HepG2 (cell line): ENCODE measurements at regions not wholly inside any gene's neighbourhood (a gene's known extent, or its start where the extent isn't known, plus 50 kb on each side); places are given as distances from the start of the nearest gene placed in this dataset.

ENCODE experiments used
- ATAC-seq: fragments of 200-7000 bp; cut with Tn5 transposase; 3 replicates; pipeline ENCODE4 v1.9.1; 2020; ENCODE audit warnings: mild to moderate bottlenecking, moderate library complexity
- BruUV-seq: library from RNA; stranded (reverse); fragments of 400-500 nt; replicated peaks from 2 replicates; lab custom pipeline; 2021; lab: Mats Ljungman, UMichigan
- CTCF ChIA-PET: fragments of 300-600 bp; formaldehyde crosslinking; extraction: SDS; loops from one replicate; lab custom pipeline; 2021; ENCODE audit warnings: low total read pairs, inconsistent platforms, low intra/inter-chr PET ratio; lab: Yijun Ruan, JAX
- POLR2A ChIA-PET: fragments of 350-600 bp; sonication (Branson Sonifier 250); formaldehyde crosslinking; loops from one replicate; lab custom pipeline; 2020; ENCODE audit warnings: antibody characterized with exemption, inconsistent platforms; lab: Yijun Ruan, JAX
- DNase-seq: peaks from one replicate; pipeline ENCODE4 v3.0.0-alpha.2; 2015; ENCODE audit warnings: low spot score
- FAIRE-seq: peaks from 3 replicates; lab custom pipeline; 2011; peaks lifted over from hg19 to GRCh38; lab: Jason Lieb, UNC
- H2AFZ ChIP-seq: one replicate; pipeline ENCODE4 v1.6.1; 2011; ENCODE audit warnings: low read length, inconsistent platforms
- H3K27ac ChIP-seq: fragments of 300-600 bp; 3 replicates; pipeline ENCODE4 v1.8.0; 2011; ENCODE audit warnings: mixed run types, mild to moderate bottlenecking, mixed read lengths, low read length, inconsistent platforms; ENCODE audit not compliant: insufficient read depth; ENCODE audit errors: extremely low read length
- H3K27me3 ChIP-seq, 2 experiments: fragments of 200-600 bp in 1 of 2; 2 replicates in 1 of 2; 3 replicates in 1 of 2; pipeline versions ENCODE4 v1.6.0 to v1.8.0; 2011; ENCODE audit warnings: low read length in 2 of 2, mild to moderate bottlenecking in 2 of 2, moderate library complexity in 2 of 2, inconsistent platforms in 1 of 2; ENCODE audit not compliant: insufficient read depth in 2 of 2, control insufficient read depth in 1 of 2
- H3K36me3 ChIP-seq, 2 experiments: fragments of 200-600 bp in 1 of 2; replicated peaks in 1 of 2; 2 replicates in 1 of 2; 3 replicates in 1 of 2; pipeline versions ENCODE4 v1.5.1 to v1.8.0; 2011; ENCODE audit warnings: low read length in 2 of 2, inconsistent platforms in 1 of 2; ENCODE audit not compliant: insufficient read depth in 2 of 2, control insufficient read depth in 1 of 2
- H3K4me1 ChIP-seq: 2 replicates; pipeline ENCODE4 v1.5.1; 2012; ENCODE audit warnings: low read length, inconsistent platforms; ENCODE audit not compliant: insufficient read depth
- H3K4me2 ChIP-seq: 2 replicates; pipeline ENCODE4 v1.6.0; 2011; ENCODE audit warnings: low read depth, low read length, inconsistent platforms
- H3K4me3 ChIP-seq, 3 experiments: fragments of 200-600 bp in 1 of 3; sonication (generic), shearing (Covaris generic) in 1 of 3; replicated peaks in 1 of 3; 2 replicates each; pipeline ENCODE4 v1.5.1; 2011 to 2016; ENCODE audit warnings: low read length in 3 of 3, inconsistent platforms in 2 of 3, low read depth in 2 of 3, mild to moderate bottlenecking in 2 of 3, control low read depth in 1 of 3, mixed read lengths in 1 of 3; ENCODE audit not compliant: insufficient read depth in 1 of 3
- H3K79me2 ChIP-seq: one replicate; pipeline ENCODE4 v1.6.1; 2011; ENCODE audit warnings: low read length, inconsistent platforms; ENCODE audit not compliant: insufficient read depth
- H3K9ac ChIP-seq: 2 replicates; pipeline ENCODE4 v1.6.0; 2011; ENCODE audit warnings: mild to moderate bottlenecking, low read depth, low read length, inconsistent platforms; ENCODE audit not compliant: insufficient read depth
- H3K9me3 ChIP-seq: 2 replicates; pipeline ENCODE4 v1.5.1; 2012; ENCODE audit warnings: mild to moderate bottlenecking, low read length
- H4K20me1 ChIP-seq: 2 replicates; pipeline ENCODE4 v1.6.0; 2011; ENCODE audit warnings: inconsistent platforms, mild to moderate bottlenecking, low read length, moderate library complexity; ENCODE audit not compliant: insufficient read depth
- ESRRA ChIP-seq: sonication (generic); formaldehyde crosslinking; IDR thresholded peaks from 2 replicates; pipeline ENCODE4 v1.5.1; 2020; ENCODE audit warnings: mild to moderate bottlenecking, low read depth, missing genetic modification reagents
- POLR2AphosphoS5 ChIP-seq: IDR thresholded peaks from 2 replicates; pipeline ENCODE4 v1.6.1; 2012; ENCODE audit warnings: low read depth, low read length
- ZNF333 ChIP-seq: sonication (generic); formaldehyde crosslinking; IDR thresholded peaks from 2 replicates; pipeline ENCODE4 v1.4.0; 2020; ENCODE audit warnings: mild to moderate bottlenecking, missing genetic modification reagents, borderline replicate concordance
- ZNF343 ChIP-seq: sonication (generic); formaldehyde crosslinking; IDR thresholded peaks from 2 replicates; pipeline ENCODE4 v1.4.0; 2020; ENCODE audit warnings: mild to moderate bottlenecking, missing genetic modification reagents
- WGBS: methylation state at CpG from one replicate; pipeline ENCODE4 v1.1.6; 2017; ENCODE audit warnings: low lambda C conversion rate; 5-methylcytosine and 5-hydroxymethylcytosine counted together
- in situ Hi-C: cut with HindIII; loops from 2 replicates; pipeline ENCODE4 v1.10.0; 2017; ENCODE audit warnings: low pct_unique_long_range_greater_than_20kb; ENCODE audit not compliant: extremely low pct_ligation_motif_present
- intact Hi-C: fragments of 100-400 bp; cut with micrococcal nuclease; formaldehyde crosslinking; loops from one replicate; pipeline ENCODE4 v1.10.0; 2022; ENCODE audit not compliant: unreplicated experiment
- TF ChIP-seq, protein P1 (sequence below): sonication (generic); formaldehyde crosslinking; IDR thresholded peaks from 2 replicates; pipeline ENCODE4 v1.4.0; 2020; ENCODE audit warnings: missing genetic modification reagents, borderline replicate concordance
- TF ChIP-seq, protein P2 (sequence below): sonication (generic); formaldehyde crosslinking; IDR thresholded peaks from 2 replicates; pipeline ENCODE4 v1.4.0; 2020; ENCODE audit warnings: missing genetic modification reagents, low read depth, mild to moderate bottlenecking, borderline replicate concordance

- Histone ChIP-seq H3K36me3 (no peaks in the 10 kb centered on the region), H3K27ac (no peak overlapping the region), H3K4me1 (no peaks in the 10 kb centered on the region), H3K79me2 (no peaks in the 10 kb centered on the region)
- intact Hi-C loops = no loop called here
- POLR2A ChIA-PET = no interaction called here
- FAIRE-seq = no peak
- no peak for TF ChIP-seq ZNF343
- no peak for TF ChIP-seq ZNF333
- no peak for TF ChIP-seq ESRRA (CRISPR knock-in tag)
- TF ChIP-seq, protein P1, sequence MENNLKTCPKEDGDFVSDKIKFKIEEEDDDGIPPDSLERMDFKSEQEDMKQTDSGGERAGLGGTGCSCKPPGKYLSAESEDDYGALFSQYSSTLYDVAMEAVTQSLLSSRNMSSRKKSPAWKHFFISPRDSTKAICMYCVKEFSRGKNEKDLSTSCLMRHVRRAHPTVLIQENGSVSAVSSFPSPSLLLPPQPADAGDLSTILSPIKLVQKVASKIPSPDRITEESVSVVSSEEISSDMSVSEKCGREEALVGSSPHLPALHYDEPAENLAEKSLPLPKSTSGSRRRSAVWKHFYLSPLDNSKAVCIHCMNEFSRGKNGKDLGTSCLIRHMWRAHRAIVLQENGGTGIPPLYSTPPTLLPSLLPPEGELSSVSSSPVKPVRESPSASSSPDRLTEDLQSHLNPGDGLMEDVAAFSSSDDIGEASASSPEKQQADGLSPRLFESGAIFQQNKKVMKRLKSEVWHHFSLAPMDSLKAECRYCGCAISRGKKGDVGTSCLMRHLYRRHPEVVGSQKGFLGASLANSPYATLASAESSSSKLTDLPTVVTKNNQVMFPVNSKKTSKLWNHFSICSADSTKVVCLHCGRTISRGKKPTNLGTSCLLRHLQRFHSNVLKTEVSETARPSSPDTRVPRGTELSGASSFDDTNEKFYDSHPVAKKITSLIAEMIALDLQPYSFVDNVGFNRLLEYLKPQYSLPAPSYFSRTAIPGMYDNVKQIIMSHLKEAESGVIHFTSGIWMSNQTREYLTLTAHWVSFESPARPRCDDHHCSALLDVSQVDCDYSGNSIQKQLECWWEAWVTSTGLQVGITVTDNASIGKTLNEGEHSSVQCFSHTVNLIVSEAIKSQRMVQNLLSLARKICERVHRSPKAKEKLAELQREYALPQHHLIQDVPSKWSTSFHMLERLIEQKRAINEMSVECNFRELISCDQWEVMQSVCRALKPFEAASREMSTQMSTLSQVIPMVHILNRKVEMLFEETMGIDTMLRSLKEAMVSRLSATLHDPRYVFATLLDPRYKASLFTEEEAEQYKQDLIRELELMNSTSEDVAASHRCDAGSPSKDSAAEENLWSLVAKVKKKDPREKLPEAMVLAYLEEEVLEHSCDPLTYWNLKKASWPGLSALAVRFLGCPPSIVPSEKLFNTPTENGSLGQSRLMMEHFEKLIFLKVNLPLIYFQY (CRISPR knock-in tag) = no peak
- TF ChIP-seq, protein P2, sequence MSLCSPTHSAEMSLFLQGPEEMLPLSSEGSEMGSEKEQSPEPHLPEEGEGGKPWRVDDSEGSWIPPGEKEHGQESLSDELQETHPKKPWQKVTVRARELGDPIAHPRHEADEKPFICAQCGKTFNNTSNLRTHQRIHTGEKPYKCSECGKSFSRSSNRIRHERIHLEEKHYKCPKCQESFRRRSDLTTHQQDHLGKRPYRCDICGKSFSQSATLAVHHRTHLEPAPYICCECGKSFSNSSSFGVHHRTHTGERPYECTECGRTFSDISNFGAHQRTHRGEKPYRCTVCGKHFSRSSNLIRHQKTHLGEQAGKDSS (CRISPR knock-in tag) = no peak
- TF ChIP-seq POLR2AphosphoS5 = no peak
- TF ChIP-seq, all 625 proteins: peak for 0
- H2AFZ ChIP-seq = no peak overlapping the region
- H3K9me3 ChIP-seq = no peaks in the 10 kb centered on the region
- H4K20me1 ChIP-seq = no peaks in the 10 kb centered on the region
- no peaks in the 10 kb centered on the region for H3K27me3 ChIP-seq
- no peak overlapping the region for H3K4me2 ChIP-seq
- 4% methylated on average over 2 of the region's 2 CpGs for WGBS
- no peak overlapping the region for H3K9ac ChIP-seq
- no peak overlapping the region for H3K4me3 ChIP-seq
- in situ Hi-C loops = no loop called here
- no peak for DNase-seq
- no TSS peak for BruUV-seq
- CTCF ChIA-PET = no interaction called here
- no peak for ATAC-seq
Measured at GRCh38 chr6:100155141-100155540, 161.1 kb upstream of the MCHR2 start.
